Hippocampal formation (tissue), 2 donors: ENCODE measurements at regions not wholly inside any gene's neighbourhood (a gene's known extent, or its start where the extent isn't known, plus 50 kb on each side); places are given as distances from the start of the nearest gene placed in this dataset.

Source experiments
- DNase-seq, 2 donors: peaks; one replicate each; lab custom pipeline; 2025; lab: John Stamatoyannopoulos, UW

GRCh38 chr7:27459021-27459730 is 203.5 kb downstream of the HIBADH start:
- DNase-seq, result no peak

DNA sequence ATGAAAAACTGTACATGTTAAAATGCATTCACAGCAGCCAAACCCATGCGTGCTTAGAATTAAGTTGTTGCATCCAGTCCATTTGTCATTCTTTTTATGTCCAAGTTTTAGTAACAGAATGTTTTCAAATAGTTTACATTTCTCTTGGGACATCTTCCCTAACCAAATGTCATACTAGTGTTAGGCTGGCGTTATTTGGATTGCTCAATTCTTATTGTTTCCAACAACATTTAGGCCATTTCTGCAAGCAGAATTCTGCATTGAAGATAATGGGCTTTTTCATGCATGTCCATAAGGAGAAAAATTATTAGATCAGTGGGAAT is 203.0 kb downstream of the HIBADH start:
- no peak for DNase-seq

- no peak for DNase-seq
Measured at GRCh38 chr7:27462575-27463270, 200.0 kb downstream of the HIBADH start.

GRCh38 chr7:27464970-27465369 is 197.7 kb downstream of the HIBADH start:
- DNase-seq, result no peak

DNA sequence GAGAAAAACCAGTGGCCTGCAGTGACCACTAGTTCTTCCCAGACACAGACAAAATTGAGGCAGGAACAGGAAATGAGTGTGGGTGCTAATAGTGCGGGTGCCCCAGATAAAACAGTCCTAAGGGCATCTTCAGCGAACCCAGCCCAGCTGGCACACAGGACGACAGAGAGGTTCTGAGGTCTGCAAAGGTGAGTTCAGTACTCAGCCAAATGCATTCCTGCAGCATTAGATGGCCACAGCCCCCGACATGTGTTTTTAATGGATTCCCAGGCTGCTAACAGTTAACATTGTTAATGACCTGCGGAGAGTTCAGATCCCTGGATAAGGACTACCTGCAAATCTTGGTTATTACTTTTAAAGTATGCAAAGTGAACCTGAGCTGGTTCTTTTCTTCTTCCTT is 196.0 kb downstream of the HIBADH start:
- no peak for DNase-seq

- no peak for DNase-seq
Measured at GRCh38 chr7:27472043-27472442, 190.6 kb downstream of the HIBADH start.
